ENCODE measurements at regions not wholly inside any gene's neighbourhood (a gene's known extent, or its start where the extent isn't known, plus 50 kb on each side); places are given as distances from the start of the nearest gene placed in this dataset.

DNA sequence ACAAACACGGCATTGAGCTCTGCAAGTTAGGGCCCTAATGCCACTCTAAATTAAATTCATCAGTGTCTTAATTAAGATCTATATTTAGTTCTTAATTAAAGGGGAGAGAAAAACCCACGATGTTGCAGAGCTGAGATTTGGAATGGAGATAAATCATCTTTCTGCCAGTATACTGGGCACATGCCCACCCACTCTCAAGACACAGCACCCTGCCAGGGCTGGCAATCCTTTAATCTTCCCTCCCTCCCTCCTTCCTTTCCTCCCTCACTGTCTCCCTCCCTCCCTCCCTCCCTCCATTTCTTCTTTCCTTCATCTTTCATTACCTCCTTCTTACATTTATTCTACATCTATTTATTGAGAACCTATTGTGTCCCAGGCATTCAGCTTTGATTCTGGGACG, 194.8 kb downstream of the BUD13 start:
- Mint-ChIP-seq H3K27ac (ENCODE audit: unreplicated experiment) (no peak overlapping the region), H3K4me3 (no peak overlapping the region), H3K27me3 (ENCODE audit: low read depth) (peaks cover 68% of the 10 kb centered on the region), H3K36me3 (ENCODE audit: low read depth) (peaks cover 2% of the 10 kb centered on the region), H3K4me1 (peaks cover 14% of the 10 kb centered on the region), H3K9me3 (no peaks in the 10 kb centered on the region)
- TF ChIP-seq CTCF (conservative IDR thresholded peaks at IDR 0.05): no peak
- no peak for DNase-seq (ENCODE audit: low read depth, low spot score)

DNA sequence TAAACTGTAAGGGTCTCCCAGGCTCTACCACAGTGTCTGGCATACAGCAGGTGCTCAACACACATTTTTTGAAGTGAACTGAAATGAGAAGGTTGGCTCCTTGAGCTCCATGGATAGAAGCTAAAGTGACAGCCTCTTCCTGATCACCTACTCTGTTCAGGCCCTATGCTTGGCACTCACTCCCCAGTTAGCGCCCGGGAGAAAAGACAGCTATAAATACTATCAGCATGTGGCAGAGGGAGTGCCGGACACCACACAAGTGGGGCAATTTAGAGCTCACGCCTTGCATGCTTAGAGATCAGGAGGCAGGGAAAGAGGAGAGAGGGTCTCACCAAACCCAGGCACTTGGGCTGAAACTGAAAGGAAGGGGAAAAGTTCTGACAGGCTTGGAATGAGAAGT, 195.5 kb downstream of the BUD13 start:
- H3K4me3 Mint-ChIP-seq: peak overlapping the region; percentile 33
- peaks cover 61% of the 10 kb centered on the region for H3K27me3 Mint-ChIP-seq (ENCODE audit: low read depth)
- no peak for DNase-seq (ENCODE audit: low read depth, low spot score)
- no peak for TF ChIP-seq CTCF (conservative IDR thresholded peaks at IDR 0.05)
- peaks cover 14% of the 10 kb centered on the region for H3K4me1 Mint-ChIP-seq
- no peaks in the 10 kb centered on the region for H3K9me3 Mint-ChIP-seq
- no peak overlapping the region for H3K27ac Mint-ChIP-seq (ENCODE audit: unreplicated experiment)
- peaks cover 2% of the 10 kb centered on the region for H3K36me3 Mint-ChIP-seq (ENCODE audit: low read depth)

- H3K27ac Mint-ChIP-seq (ENCODE audit: unreplicated experiment): no peak overlapping the region
- H3K27me3 Mint-ChIP-seq (ENCODE audit: low read depth): peaks cover 54% of the 10 kb centered on the region
- peaks cover 14% of the 10 kb centered on the region for H3K4me1 Mint-ChIP-seq
- no peak for DNase-seq (ENCODE audit: low read depth, low spot score)
- TF ChIP-seq CTCF (conservative IDR thresholded peaks at IDR 0.05): no peak
- H3K36me3 Mint-ChIP-seq (ENCODE audit: low read depth): peaks cover 2% of the 10 kb centered on the region
- no peak overlapping the region for H3K4me3 Mint-ChIP-seq
- H3K9me3 Mint-ChIP-seq: no peaks in the 10 kb centered on the region
These were observed 196.3 kb downstream of the BUD13 start for GRCh38 chr11:116576526-116576925.

DNA sequence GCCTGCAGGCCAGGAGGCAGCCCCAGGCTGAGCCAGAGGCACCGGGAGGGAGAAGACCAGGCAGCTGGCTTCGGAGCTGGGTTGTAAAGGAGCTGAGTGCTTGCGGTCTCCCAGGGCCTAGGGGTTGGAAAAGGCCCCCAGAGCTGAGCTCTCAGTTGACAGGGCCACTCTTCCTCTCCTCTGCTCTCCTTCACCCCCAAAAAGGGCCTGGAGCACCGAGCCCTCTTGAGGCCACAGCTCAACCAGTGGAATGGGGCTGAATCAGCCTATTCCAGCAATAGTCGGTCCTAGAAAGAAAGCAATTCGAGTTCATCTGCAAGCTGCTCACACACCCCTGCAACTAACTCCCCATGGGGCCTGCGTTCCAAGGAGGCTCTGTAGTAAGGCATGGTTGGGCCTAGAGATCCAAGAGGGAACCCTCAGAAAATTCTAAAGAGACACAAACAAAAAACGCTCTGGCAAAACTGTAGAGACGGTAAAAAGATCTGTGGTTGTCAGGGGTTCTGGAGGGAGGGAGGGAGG, 205.0 kb downstream of the BUD13 start:
- no peaks in the 10 kb centered on the region for H3K27me3 Mint-ChIP-seq (ENCODE audit: low read depth)
- H3K9me3 Mint-ChIP-seq: peaks cover 10% of the 10 kb centered on the region
- no peak for DNase-seq (ENCODE audit: low read depth, low spot score)
- H3K36me3 Mint-ChIP-seq (ENCODE audit: low read depth): no peaks in the 10 kb centered on the region
- H3K4me3 Mint-ChIP-seq: no peak overlapping the region
- no peak for TF ChIP-seq CTCF (conservative IDR thresholded peaks at IDR 0.05)
- H3K4me1 Mint-ChIP-seq: peaks cover 11% of the 10 kb centered on the region
- H3K27ac Mint-ChIP-seq (ENCODE audit: unreplicated experiment): no peak overlapping the region

DNA sequence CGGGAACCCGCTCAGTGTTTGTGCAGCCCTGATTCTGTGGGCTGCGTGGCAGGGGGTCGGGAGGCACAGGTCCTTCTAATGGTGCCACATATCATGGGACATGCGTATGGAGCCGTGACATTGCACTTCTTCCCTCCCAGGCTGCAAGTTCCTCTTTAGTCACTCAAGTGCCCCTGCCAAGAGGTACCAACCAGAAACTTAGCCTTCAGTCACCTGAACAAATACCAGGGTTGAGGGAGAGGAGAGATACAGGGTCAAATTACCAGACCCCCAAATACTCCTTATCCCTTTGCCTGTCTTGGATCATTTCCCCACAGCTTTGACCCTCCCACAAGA, 209.1 kb downstream of the BUD13 start:
- no peak for TF ChIP-seq CTCF (conservative IDR thresholded peaks at IDR 0.05)
- DNase-seq (ENCODE audit: low read depth, low spot score): no peak
- Mint-ChIP-seq H3K4me3 (no peak overlapping the region), H3K27ac (ENCODE audit: unreplicated experiment) (no peak overlapping the region), H3K9me3 (peaks cover 10% of the 10 kb centered on the region), H3K4me1 (peaks cover 25% of the 10 kb centered on the region), H3K36me3 (ENCODE audit: low read depth) (no peaks in the 10 kb centered on the region), H3K27me3 (ENCODE audit: low read depth) (no peaks in the 10 kb centered on the region)
